A549 (cell line): ENCODE measurements at regions not wholly inside any gene's neighbourhood (a gene's known extent, or its start where the extent isn't known, plus 50 kb on each side); places are given as distances from the start of the nearest gene placed in this dataset.

Source experiments
- ATAC-seq, 2 experiments: fragments of 200-7000 bp in 1 of 2; fragments of >200 bp in 1 of 2; cut with Nextera tagmentation in 1 of 2; cut with Tn5 transposase in 1 of 2; 3 replicates each; pipeline versions ENCODE4 v1.8.0 to v1.9.1; 2018 to 2020; ENCODE audit warnings: mild to moderate bottlenecking in 1 of 2, moderate library complexity in 1 of 2
- CTCF ChIA-PET: fragments of 300-600 bp; sonication (Branson Sonifier 250); formaldehyde crosslinking; extraction: SDS; loops from one replicate; lab custom pipeline; 2021; ENCODE audit warnings: antibody characterized with exemption, inconsistent platforms; lab: Yijun Ruan, JAX
- POLR2A ChIA-PET: fragments of 350-600 bp; formaldehyde crosslinking; extraction: SDS; loops from one replicate; lab custom pipeline; 2021; ENCODE audit warnings: antibody characterized with exemption, inconsistent platforms; lab: Yijun Ruan, JAX
- DNase-seq, 2 experiments: peaks; one replicate each; pipeline versions ENCODE4 v3.0.0 to v3.0.0-alpha.2; 2011 to 2016; ENCODE audit warnings: low read depth in 1 of 2, low spot score in 1 of 2
- FAIRE-seq: peaks from 2 replicates; lab custom pipeline; 2011; peaks lifted over from hg19 to GRCh38; lab: Jason Lieb, UNC
- H3K27ac ChIP-seq, 2 experiments: fragments of >200 bp; sonication (Bioruptor Twin); formaldehyde crosslinking; 3 replicates each; pipeline ENCODE4 v1.5.1; 2016 to 2017
- H3K4me1 ChIP-seq: fragments of >200 bp; sonication (Bioruptor Twin); formaldehyde crosslinking; 3 replicates; pipeline ENCODE4 v1.6.1; 2016
- H3K4me2 ChIP-seq: fragments of >200 bp; sonication (Bioruptor Twin); formaldehyde crosslinking; 3 replicates; pipeline ENCODE4 v1.6.1; 2016
- H3K4me3 ChIP-seq: fragments of >200 bp; sonication (Bioruptor Twin); formaldehyde crosslinking; 3 replicates; pipeline ENCODE4 v1.5.1; 2016
- H3K9me3 ChIP-seq: fragments of >200 bp; sonication (Bioruptor Twin); formaldehyde crosslinking; 3 replicates; pipeline ENCODE4 v1.6.1; 2016
- ATOH8 ChIP-seq: fragments of 250-450 bp; sonication (Bioruptor Pico); IDR thresholded peaks from 2 replicates; pipeline ENCODE4 v1.5.0; 2020; ENCODE audit warnings: low read depth, mild to moderate bottlenecking, moderate library complexity
- BHLHE40 ChIP-seq: IDR thresholded peaks from 2 replicates; pipeline ENCODE4 v1.6.1; 2012; ENCODE audit warnings: low read depth, low read length, inconsistent platforms
- CBX8 ChIP-seq: fragments of 200-600 bp; sonication (generic); IDR thresholded peaks from 2 replicates; pipeline ENCODE4 v1.6.1; 2016
- E2F6 ChIP-seq: IDR thresholded peaks from 2 replicates; pipeline ENCODE4 v1.6.1; 2012; ENCODE audit warnings: low read depth, borderline replicate concordance
- EHF ChIP-seq: fragments of 250-450 bp; sonication (Bioruptor Pico); IDR thresholded peaks from 2 replicates; pipeline ENCODE4 v1.5.0; 2020; ENCODE audit warnings: mild to moderate bottlenecking
- ELK1 ChIP-seq: fragments of 150-350 bp; IDR thresholded peaks from 2 replicates; pipeline ENCODE4 v1.6.1; 2014; ENCODE audit warnings: low read depth, mild to moderate bottlenecking, low read length
- FOSB ChIP-seq: fragments of 250-450 bp; sonication (Bioruptor Pico); IDR thresholded peaks from 2 replicates; pipeline ENCODE4 v1.5.0; 2020; ENCODE audit warnings: mild to moderate bottlenecking, moderate library complexity
- FOXS1 ChIP-seq: fragments of 250-450 bp; sonication (Bioruptor Pico); IDR thresholded peaks from 2 replicates; pipeline ENCODE4 v1.5.0; 2020; ENCODE audit warnings: mild to moderate bottlenecking, moderate library complexity
- GATA3 ChIP-seq: IDR thresholded peaks from 2 replicates; pipeline ENCODE4 v1.6.1; 2012; ENCODE audit warnings: borderline replicate concordance
- HES2 ChIP-seq: fragments of >200 bp; sonication (Bioruptor Twin); formaldehyde crosslinking; IDR thresholded peaks from 2 replicates; pipeline ENCODE4 v1.6.1; 2016
- HEYL ChIP-seq: fragments of 250-450 bp; sonication (Bioruptor Pico); IDR thresholded peaks from 2 replicates; pipeline ENCODE4 v1.8.0; 2021; ENCODE audit warnings: mild to moderate bottlenecking, moderate library complexity
- HMGXB4 ChIP-seq: fragments of 250-450 bp; sonication (Bioruptor Pico); IDR thresholded peaks from 2 replicates; pipeline ENCODE4 v1.5.0; 2021; ENCODE audit warnings: mild to moderate bottlenecking, moderate library complexity, borderline replicate concordance
- HOXA7 ChIP-seq: fragments of 250-450 bp; sonication (Bioruptor Pico); IDR thresholded peaks from 2 replicates; pipeline ENCODE4 v1.5.0; 2020; ENCODE audit warnings: mild to moderate bottlenecking, moderate library complexity
- JUN ChIP-seq, 2 experiments: fragments of >200 bp; sonication (Bioruptor Twin); formaldehyde crosslinking; IDR thresholded peaks; 2 replicates in 1 of 2; 3 replicates in 1 of 2; pipeline ENCODE4 v1.6.1; 2016 to 2017
- MAFK ChIP-seq: fragments of 450-650 bp; IDR thresholded peaks from 2 replicates; pipeline ENCODE4 v1.6.1; 2014; ENCODE audit not compliant: partially characterized antibody
- PBX3 ChIP-seq: IDR thresholded peaks from 2 replicates; pipeline ENCODE4 v1.6.1; 2012
- RAD21 ChIP-seq, 2 experiments: fragments of >200 bp in 1 of 2; sonication (Bioruptor Twin) in 1 of 2; formaldehyde crosslinking in 1 of 2; IDR thresholded peaks in 1 of 2; conservative IDR thresholded peaks in 1 of 2; 2 replicates in 1 of 2; 3 replicates in 1 of 2; pipeline ENCODE4 v1.6.1; 2012 to 2018; ENCODE audit warnings: inconsistent platforms in 1 of 2
- RCOR1 ChIP-seq: fragments of 150-350 bp; IDR thresholded peaks from 2 replicates; pipeline ENCODE4 v1.6.1; 2014; ENCODE audit warnings: antibody characterized with exemption, low read length, low read depth
- RFX5 ChIP-seq: fragments of 450-650 bp; IDR thresholded peaks from 2 replicates; pipeline ENCODE4 v1.7.1; 2014; ENCODE audit warnings: antibody characterized with exemption, mild to moderate bottlenecking, moderate library complexity
- SREBF2 ChIP-seq: fragments of 450-650 bp; IDR thresholded peaks from 2 replicates; pipeline ENCODE4 v1.6.1; 2014; ENCODE audit warnings: mild to moderate bottlenecking, moderate library complexity
- USF2 ChIP-seq: fragments of 450-650 bp; IDR thresholded peaks from 2 replicates; pipeline ENCODE4 v1.6.1; 2014; ENCODE audit warnings: antibody characterized with exemption
- ZFP36 ChIP-seq: fragments of 450-650 bp; IDR thresholded peaks from 2 replicates; pipeline ENCODE4 v1.6.1; 2014; ENCODE audit warnings: borderline replicate concordance; ENCODE audit not compliant: partially characterized antibody
- ZNF302 ChIP-seq: fragments of 250-450 bp; sonication (Bioruptor Pico); IDR thresholded peaks from 2 replicates; pipeline ENCODE4 v1.9.0; 2021; ENCODE audit warnings: inconsistent platforms, mild to moderate bottlenecking, moderate library complexity
- WGBS: methylation state at CpG from one replicate; pipeline ENCODE4 v1.1.6; 2017; ENCODE audit errors: missing lambda C conversion rate; 5-methylcytosine and 5-hydroxymethylcytosine counted together

- FAIRE-seq = no peak
- Histone ChIP-seq H3K9me3 (0 out of 3 replicates have a peak, but pooled peaks cover 3% of the 10 kb centered on the region), H3K4me1 (no peaks in the 10 kb centered on the region), H3K27ac (no peak overlapping the region), H3K4me2 (no peak overlapping the region), H3K4me3 (no peak overlapping the region)
- DNase-seq = no peak
- CTCF ChIA-PET = no interaction called here
- 69% methylated on average over 3 of the region's 3 CpGs for WGBS
- POLR2A ChIA-PET = no interaction called here
- no peak for TF ChIP-seq CBX8
- no peak for TF ChIP-seq FOXS1 (CRISPR knock-in tag)
- no peak for TF ChIP-seq HES2
- no peak for TF ChIP-seq RCOR1
- TF ChIP-seq MAFK = no peak
- no peak for TF ChIP-seq ZNF302 (CRISPR knock-in tag)
- TF ChIP-seq HOXA7 (CRISPR knock-in tag) = no peak
- no peak for TF ChIP-seq E2F6
- no peak for TF ChIP-seq EHF (CRISPR knock-in tag)
- TF ChIP-seq ATOH8 = no peak
- no peak for TF ChIP-seq GATA3
- TF ChIP-seq RFX5 = no peak
- TF ChIP-seq FOSB (CRISPR knock-in tag) = no peak
- TF ChIP-seq USF2 = no peak
- ATAC-seq = no peak
Measured at GRCh38 chr5:169404223-169404622, 103.3 kb upstream of the SLIT3 start.

GRCh38 chr5:169398515-169398914 is 97.6 kb upstream of the SLIT3 start:
- 17% methylated on average over 1 of the region's 1 CpG for WGBS
- DNase-seq = no peak
- no peak for TF ChIP-seq ELK1
- TF ChIP-seq PBX3 = no peak
- TF ChIP-seq SREBF2 = no peak
- no peak for TF ChIP-seq HES2
- TF ChIP-seq HMGXB4 (CRISPR knock-in tag) = no peak
- no peak for TF ChIP-seq MAFK
- no peak for TF ChIP-seq JUN (IDR thresholded peaks at IDR 0.05)
- no peak for TF ChIP-seq RFX5
- no peak for TF ChIP-seq FOSB (CRISPR knock-in tag)
- TF ChIP-seq RAD21 (conservative IDR thresholded peaks at IDR 0.05 in 1 of 2, IDR thresholded peaks at IDR 0.05 in 1 of 2) = no peak
- no peak for TF ChIP-seq ZFP36
- no peak for TF ChIP-seq BHLHE40
- no peak for TF ChIP-seq HEYL (CRISPR knock-in tag)
- TF ChIP-seq EHF (CRISPR knock-in tag) = no peak
- no peak for TF ChIP-seq HOXA7 (CRISPR knock-in tag)
- Histone ChIP-seq H3K4me3 (no peak overlapping the region), H3K4me2 (no peak overlapping the region), H3K4me1 (no peaks in the 10 kb centered on the region), H3K9me3 (peaks cover 14% of the 10 kb centered on the region; the same call in 2 of the 3 replicates), H3K27ac (no peak overlapping the region)
- no peak for ATAC-seq
- no peak for FAIRE-seq
- POLR2A ChIA-PET = no interaction called here
- CTCF ChIA-PET = interaction anchor here (1.4 kb wide), 1 partner anchor 8 kb away, joined by 3 read pairs; no protein-coding TSS in a partner anchor
